Lower leg skin (tissue), 3 donors: ENCODE measurements at regions not wholly inside any gene's neighbourhood (a gene's known extent, or its start where the extent isn't known, plus 50 kb on each side); places are given as distances from the start of the nearest gene placed in this dataset.
"Not testable (repeated sequence)": the region's sequence is repeated elsewhere in the genome, so short reads cannot be mapped to it uniquely, and the experiment has no call there.

Source experiments
- CTCF ChIP-seq, 3 donors: fragments of 450-650 bp; IDR thresholded peaks; one replicate each; pipeline ENCODE4 v1.5.1; 2016; ENCODE audit warnings: antibody characterized with exemption in 3 of 3, mild to moderate bottlenecking in 3 of 3, moderate library complexity in 2 of 3
- POLR2A ChIP-seq, 2 donors: fragments of 450-650 bp; IDR thresholded peaks; one replicate each; pipeline ENCODE4 v1.6.1; 2016 to 2017; ENCODE audit warnings: antibody characterized with exemption in 2 of 2, mild to moderate bottlenecking in 1 of 2, moderate library complexity in 1 of 2

DNA sequence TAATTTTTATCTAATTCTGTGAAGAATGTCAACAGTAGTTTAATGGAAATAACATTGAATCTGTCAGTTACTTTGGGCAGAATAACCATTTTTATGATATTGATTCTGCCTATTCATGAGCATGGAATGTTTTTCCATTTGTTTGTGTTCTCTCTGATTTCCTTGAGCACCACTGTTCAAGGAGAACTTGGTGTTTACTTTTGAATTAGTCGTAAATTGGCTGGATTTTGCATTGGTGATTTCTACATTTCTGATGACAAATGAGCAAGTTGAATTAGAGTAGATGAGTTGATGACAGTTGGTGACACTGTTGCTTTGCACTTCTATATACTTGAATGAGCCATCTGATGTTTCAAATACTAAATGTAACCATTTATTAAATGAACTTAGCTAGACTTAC is 1007.3 kb upstream of the ADAMTS5 start:
- not testable (repeated sequence) for TF ChIP-seq POLR2A, CTCF (IDR thresholded peaks at IDR 0.05)
